Parathyroid adenoma (tissue), 2 donors: ENCODE measurements at regions not wholly inside any gene's neighbourhood (a gene's known extent, or its start where the extent isn't known, plus 50 kb on each side); places are given as distances from the start of the nearest gene placed in this dataset.

Experiments
- H2AFZ ChIP-seq: fragments of 300-600 bp; sonication (generic); one replicate; pipeline ENCODE4 v1.7.0; 2017; ENCODE audit warnings: antibody characterized with exemption, mild to moderate bottlenecking
- H3K27ac ChIP-seq: fragments of 300-600 bp; sonication (generic); one replicate; pipeline ENCODE4 v1.7.0; 2017
- H3K27me3 ChIP-seq: fragments of 300-600 bp; sonication (generic); one replicate; pipeline ENCODE4 v1.7.0; 2017; ENCODE audit warnings: low read length; ENCODE audit not compliant: control insufficient read depth, insufficient read depth
- H3K36me3 ChIP-seq: fragments of 300-600 bp; sonication (generic); one replicate; pipeline ENCODE4 v1.7.0; 2017; ENCODE audit warnings: low read length; ENCODE audit not compliant: control insufficient read depth, insufficient read depth
- H3K4me1 ChIP-seq: fragments of 300-600 bp; sonication (generic); one replicate; pipeline ENCODE4 v1.7.0; 2017; ENCODE audit warnings: control low read depth
- H3K4me2 ChIP-seq: fragments of 300-600 bp; sonication (generic); one replicate; pipeline ENCODE4 v1.7.0; 2017; ENCODE audit warnings: low read length
- H3K4me3 ChIP-seq: fragments of 300-600 bp; sonication (generic); one replicate; pipeline ENCODE4 v1.7.0; 2017; ENCODE audit warnings: low read depth, low read length
- H3K79me2 ChIP-seq: fragments of 300-600 bp; sonication (generic); one replicate; pipeline ENCODE4 v1.7.0; 2017; ENCODE audit warnings: control low read depth
- H3K9ac ChIP-seq: fragments of 300-600 bp; sonication (generic); one replicate; pipeline ENCODE4 v1.7.0; 2017; ENCODE audit warnings: mild to moderate bottlenecking
- H3K9me3 ChIP-seq: fragments of 300-600 bp; sonication (generic); one replicate; pipeline ENCODE4 v1.7.0; 2017; ENCODE audit warnings: low read length; ENCODE audit not compliant: control insufficient read depth
- TF ChIP-seq, protein P1 (sequence below): fragments of 300-600 bp; sonication (generic); IDR thresholded peaks from one replicate; pipeline ENCODE4 v1.7.0; 2017; ENCODE audit warnings: antibody characterized with exemption, mild to moderate bottlenecking
- donor health status: primary hyperparathyroidism.

DNA sequence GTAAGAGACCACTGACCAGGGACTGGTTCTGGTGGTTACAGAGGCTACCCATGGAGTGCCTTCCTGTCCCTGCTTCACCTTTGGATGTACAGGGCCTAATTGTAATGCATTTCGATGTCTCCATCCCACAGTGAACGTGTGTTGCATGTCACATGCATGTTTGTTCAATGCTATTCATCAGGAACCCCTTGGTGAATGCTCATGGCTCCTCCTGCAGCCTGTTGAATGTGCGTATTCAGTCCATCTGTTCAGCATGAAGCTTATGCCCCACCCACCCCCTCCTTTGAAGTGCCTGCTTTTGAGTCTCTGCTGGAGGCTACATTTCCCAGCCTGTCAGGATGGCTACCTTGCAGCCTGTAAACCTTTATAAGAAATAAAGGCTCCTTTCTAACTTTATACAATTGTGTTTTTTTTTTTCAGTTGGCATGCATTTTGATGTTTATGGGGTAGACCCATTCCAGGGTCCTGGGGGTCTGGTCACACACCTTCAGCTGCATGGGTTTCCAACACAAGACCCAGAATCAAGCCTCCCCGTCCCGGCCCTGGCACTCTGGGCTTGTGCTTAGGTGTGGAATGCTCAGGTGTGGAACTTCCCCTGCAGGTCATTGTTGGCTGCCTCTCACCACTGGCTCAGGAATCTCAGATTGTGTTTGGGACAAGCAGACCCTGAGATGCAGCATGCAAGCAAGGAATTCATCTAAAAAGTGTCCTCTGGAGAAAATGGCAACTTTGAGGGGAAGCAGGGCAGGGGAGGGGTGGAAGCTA lies 238.8 kb upstream of the HDAC4 start:
- no peaks in the 10 kb centered on the region for H3K4me1 ChIP-seq
- H2AFZ ChIP-seq = no peak overlapping the region
- no peak overlapping the region for H3K4me3 ChIP-seq
- H3K79me2 ChIP-seq = no peaks in the 10 kb centered on the region
- no peak overlapping the region for H3K4me2 ChIP-seq
- H3K27ac ChIP-seq = no peak overlapping the region
- TF ChIP-seq, protein P1, sequence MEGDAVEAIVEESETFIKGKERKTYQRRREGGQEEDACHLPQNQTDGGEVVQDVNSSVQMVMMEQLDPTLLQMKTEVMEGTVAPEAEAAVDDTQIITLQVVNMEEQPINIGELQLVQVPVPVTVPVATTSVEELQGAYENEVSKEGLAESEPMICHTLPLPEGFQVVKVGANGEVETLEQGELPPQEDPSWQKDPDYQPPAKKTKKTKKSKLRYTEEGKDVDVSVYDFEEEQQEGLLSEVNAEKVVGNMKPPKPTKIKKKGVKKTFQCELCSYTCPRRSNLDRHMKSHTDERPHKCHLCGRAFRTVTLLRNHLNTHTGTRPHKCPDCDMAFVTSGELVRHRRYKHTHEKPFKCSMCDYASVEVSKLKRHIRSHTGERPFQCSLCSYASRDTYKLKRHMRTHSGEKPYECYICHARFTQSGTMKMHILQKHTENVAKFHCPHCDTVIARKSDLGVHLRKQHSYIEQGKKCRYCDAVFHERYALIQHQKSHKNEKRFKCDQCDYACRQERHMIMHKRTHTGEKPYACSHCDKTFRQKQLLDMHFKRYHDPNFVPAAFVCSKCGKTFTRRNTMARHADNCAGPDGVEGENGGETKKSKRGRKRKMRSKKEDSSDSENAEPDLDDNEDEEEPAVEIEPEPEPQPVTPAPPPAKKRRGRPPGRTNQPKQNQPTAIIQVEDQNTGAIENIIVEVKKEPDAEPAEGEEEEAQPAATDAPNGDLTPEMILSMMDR = no peak
- no peaks in the 10 kb centered on the region for H3K27me3 ChIP-seq
- H3K36me3 ChIP-seq = no peaks in the 10 kb centered on the region
- no peaks in the 10 kb centered on the region for H3K9me3 ChIP-seq
- no peak overlapping the region for H3K9ac ChIP-seq

DNA sequence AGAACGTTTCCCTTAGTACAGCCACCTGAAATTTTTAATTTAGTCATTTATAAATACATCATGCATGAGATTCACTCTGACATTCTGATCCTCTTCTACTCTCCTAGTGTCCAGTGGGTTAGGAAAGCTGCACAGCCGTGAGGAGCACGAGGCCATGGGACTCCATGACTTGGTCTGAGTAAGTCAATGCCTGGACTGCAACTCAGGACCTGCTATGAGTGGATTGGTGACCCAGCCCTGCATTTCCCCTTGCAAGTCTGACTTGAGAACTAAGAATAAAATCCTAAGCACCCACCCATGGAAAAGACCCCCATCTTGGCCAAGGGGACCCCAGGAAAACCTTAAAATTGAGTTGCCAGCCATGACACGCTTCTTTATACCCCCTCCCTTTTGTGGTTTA lies 237.6 kb upstream of the HDAC4 start:
- H3K4me2 ChIP-seq = no peak overlapping the region
- no peaks in the 10 kb centered on the region for H3K9me3 ChIP-seq
- no peaks in the 10 kb centered on the region for H3K79me2 ChIP-seq
- no peak overlapping the region for H3K9ac ChIP-seq
- TF ChIP-seq, protein P1 = no peak
- no peaks in the 10 kb centered on the region for H3K4me1 ChIP-seq
- no peaks in the 10 kb centered on the region for H3K27me3 ChIP-seq
- no peak overlapping the region for H3K27ac ChIP-seq
- H2AFZ ChIP-seq = no peak overlapping the region
- no peaks in the 10 kb centered on the region for H3K36me3 ChIP-seq
- no peak overlapping the region for H3K4me3 ChIP-seq

DNA sequence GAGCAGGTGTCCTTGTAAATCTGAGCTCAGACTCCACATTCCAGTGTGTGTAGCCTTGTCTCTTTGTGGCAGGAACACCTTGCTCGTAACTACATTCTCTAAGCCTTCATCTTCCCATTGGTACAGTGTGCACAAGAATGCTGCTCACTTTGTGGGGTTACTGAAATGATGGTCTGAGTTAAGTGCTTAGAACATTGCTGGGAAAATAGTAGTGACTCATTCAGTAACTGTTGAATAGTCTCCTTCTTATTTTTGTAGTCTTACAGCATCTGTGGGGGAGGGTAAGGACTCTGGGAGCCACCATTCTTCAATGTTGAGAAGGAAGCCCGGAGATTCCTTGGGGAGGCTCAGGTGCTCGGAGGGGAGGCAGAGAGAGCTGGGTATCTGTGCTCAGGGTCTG lies 236.0 kb upstream of the HDAC4 start:
- Histone ChIP-seq H2AFZ (no peak overlapping the region), H3K9ac (no peak overlapping the region), H3K4me2 (no peak overlapping the region), H3K9me3 (no peaks in the 10 kb centered on the region), H3K36me3 (no peaks in the 10 kb centered on the region), H3K27me3 (no peaks in the 10 kb centered on the region), H3K4me3 (no peak overlapping the region), H3K79me2 (no peaks in the 10 kb centered on the region), H3K4me1 (no peaks in the 10 kb centered on the region), H3K27ac (no peak overlapping the region)
- TF ChIP-seq, protein P1 = no peak

DNA sequence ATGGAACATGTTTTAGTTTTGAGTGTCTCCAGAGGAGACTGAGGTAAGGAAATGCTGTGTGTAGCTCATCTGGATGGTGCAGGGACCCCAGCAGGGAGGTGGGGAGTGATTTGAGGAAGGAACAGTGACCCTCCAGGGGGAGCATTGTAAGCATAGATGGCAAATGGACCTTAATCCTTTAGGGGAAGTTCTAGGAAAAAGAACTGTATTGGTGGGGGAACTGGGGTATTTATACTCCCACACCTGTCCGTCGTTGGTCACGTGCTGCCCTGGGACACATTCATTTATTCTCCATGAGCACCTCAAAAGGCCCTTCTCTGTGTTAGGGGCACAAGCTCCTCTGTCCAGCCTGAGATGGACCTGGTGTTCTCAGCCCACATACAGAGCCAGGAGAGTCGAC lies 233.9 kb upstream of the HDAC4 start:
- TF ChIP-seq, protein P1 = no peak
- Histone ChIP-seq H2AFZ (no peak overlapping the region), H3K4me2 (no peak overlapping the region), H3K27ac (no peak overlapping the region), H3K27me3 (no peaks in the 10 kb centered on the region), H3K9me3 (no peaks in the 10 kb centered on the region), H3K4me3 (no peak overlapping the region), H3K4me1 (no peaks in the 10 kb centered on the region), H3K9ac (no peak overlapping the region), H3K36me3 (no peaks in the 10 kb centered on the region), H3K79me2 (no peaks in the 10 kb centered on the region)
